ENCODE measurements at regions not wholly inside any gene's neighbourhood (a gene's known extent, or its start where the extent isn't known, plus 50 kb on each side); places are given as distances from the start of the nearest gene placed in this dataset.

GRCh38 chr5:61613679-61614078 is 281.6 kb downstream of the ZSWIM6 start:
- Histone ChIP-seq H3K4me3 (ENCODE audit: low read length) (no peak overlapping the region), H3K9ac (ENCODE audit: low read length) (no peak overlapping the region), H3K27me3 (ENCODE audit: control insufficient read depth, insufficient read depth, low read length) (no peaks in the 10 kb centered on the region), H3K27ac (ENCODE audit: low read length) (no peak overlapping the region), H3K4me1 (ENCODE audit: control insufficient read depth, low read depth, low read length) (peaks cover 10% of the 10 kb centered on the region), H3K36me3 (ENCODE audit: control insufficient read depth, low read depth, low read length) (no peaks in the 10 kb centered on the region), H3K9me3 (ENCODE audit: control insufficient read depth, low read depth, low read length) (no peaks in the 10 kb centered on the region)

- H3K4me3 ChIP-seq (ENCODE audit: low read length), result no peak overlapping the region
- no peaks in the 10 kb centered on the region for H3K9me3 ChIP-seq (ENCODE audit: control insufficient read depth, low read depth, low read length)
- no peaks in the 10 kb centered on the region for H3K36me3 ChIP-seq (ENCODE audit: control insufficient read depth, low read depth, low read length)
- H3K9ac ChIP-seq (ENCODE audit: low read length), result no peak overlapping the region
- no peak overlapping the region for H3K27ac ChIP-seq (ENCODE audit: low read length)
- no peaks in the 10 kb centered on the region for H3K27me3 ChIP-seq (ENCODE audit: control insufficient read depth, insufficient read depth, low read length)
- peaks cover 10% of the 10 kb centered on the region for H3K4me1 ChIP-seq (ENCODE audit: control insufficient read depth, low read depth, low read length)
These were observed 282.5 kb downstream of the ZSWIM6 start for GRCh38 chr5:61614606-61615005.

- Histone ChIP-seq H3K4me1 (ENCODE audit: control insufficient read depth, low read depth, low read length) (peaks cover 4% of the 10 kb centered on the region), H3K27me3 (ENCODE audit: control insufficient read depth, insufficient read depth, low read length) (no peaks in the 10 kb centered on the region), H3K36me3 (ENCODE audit: control insufficient read depth, low read depth, low read length) (no peaks in the 10 kb centered on the region), H3K9ac (ENCODE audit: low read length) (no peak overlapping the region), H3K9me3 (ENCODE audit: control insufficient read depth, low read depth, low read length) (no peaks in the 10 kb centered on the region), H3K4me3 (ENCODE audit: low read length) (no peak overlapping the region), H3K27ac (ENCODE audit: low read length) (no peak overlapping the region)
These were observed 285.0 kb downstream of the ZSWIM6 start for GRCh38 chr5:61617039-61617438.

- H3K9ac ChIP-seq (ENCODE audit: low read length), result no peak overlapping the region
- no peak overlapping the region for H3K4me3 ChIP-seq (ENCODE audit: low read length)
- H3K36me3 ChIP-seq (ENCODE audit: control insufficient read depth, low read depth, low read length), result no peaks in the 10 kb centered on the region
- no peaks in the 10 kb centered on the region for H3K27me3 ChIP-seq (ENCODE audit: control insufficient read depth, insufficient read depth, low read length)
- H3K4me1 ChIP-seq (ENCODE audit: control insufficient read depth, low read depth, low read length), result no peaks in the 10 kb centered on the region
- H3K9me3 ChIP-seq (ENCODE audit: control insufficient read depth, low read depth, low read length), result no peaks in the 10 kb centered on the region
- no peak overlapping the region for H3K27ac ChIP-seq (ENCODE audit: low read length)
These were observed 286.0 kb downstream of the ZSWIM6 start for GRCh38 chr5:61617995-61618525.

- Histone ChIP-seq H3K4me1 (ENCODE audit: control insufficient read depth, low read depth, low read length) (no peaks in the 10 kb centered on the region), H3K4me3 (ENCODE audit: low read length) (no peak overlapping the region), H3K27me3 (ENCODE audit: control insufficient read depth, insufficient read depth, low read length) (no peaks in the 10 kb centered on the region), H3K27ac (ENCODE audit: low read length) (no peak overlapping the region), H3K9me3 (ENCODE audit: control insufficient read depth, low read depth, low read length) (no peaks in the 10 kb centered on the region), H3K9ac (ENCODE audit: low read length) (no peak overlapping the region), H3K36me3 (ENCODE audit: control insufficient read depth, low read depth, low read length) (no peaks in the 10 kb centered on the region)
These were observed 286.5 kb downstream of the ZSWIM6 start for GRCh38 chr5:61618577-61618976.

- Histone ChIP-seq H3K36me3 (ENCODE audit: control insufficient read depth, low read depth, low read length) (no peaks in the 10 kb centered on the region), H3K9me3 (ENCODE audit: control insufficient read depth, low read depth, low read length) (no peaks in the 10 kb centered on the region), H3K27me3 (ENCODE audit: control insufficient read depth, insufficient read depth, low read length) (no peaks in the 10 kb centered on the region), H3K9ac (ENCODE audit: low read length) (no peak overlapping the region), H3K4me3 (ENCODE audit: low read length) (no peak overlapping the region), H3K4me1 (ENCODE audit: control insufficient read depth, low read depth, low read length) (no peaks in the 10 kb centered on the region), H3K27ac (ENCODE audit: low read length) (no peak overlapping the region)
These were observed 287.2 kb downstream of the ZSWIM6 start for GRCh38 chr5:61619289-61619688.

- H3K27me3 ChIP-seq (ENCODE audit: control insufficient read depth, insufficient read depth, low read length), result no peaks in the 10 kb centered on the region
- H3K27ac ChIP-seq (ENCODE audit: low read length), result no peak overlapping the region
- no peak overlapping the region for H3K9ac ChIP-seq (ENCODE audit: low read length)
- H3K4me3 ChIP-seq (ENCODE audit: low read length), result no peak overlapping the region
- no peaks in the 10 kb centered on the region for H3K36me3 ChIP-seq (ENCODE audit: control insufficient read depth, low read depth, low read length)
- no peaks in the 10 kb centered on the region for H3K9me3 ChIP-seq (ENCODE audit: control insufficient read depth, low read depth, low read length)
- peaks cover 4% of the 10 kb centered on the region for H3K4me1 ChIP-seq (ENCODE audit: control insufficient read depth, low read depth, low read length)
These were observed 287.9 kb downstream of the ZSWIM6 start for GRCh38 chr5:61619777-61620518.

GRCh38 chr5:61620699-61621182 is 288.7 kb downstream of the ZSWIM6 start:
- Histone ChIP-seq H3K27ac (ENCODE audit: low read length) (no peak overlapping the region), H3K27me3 (ENCODE audit: control insufficient read depth, insufficient read depth, low read length) (no peaks in the 10 kb centered on the region), H3K9ac (ENCODE audit: low read length) (no peak overlapping the region), H3K36me3 (ENCODE audit: control insufficient read depth, low read depth, low read length) (no peaks in the 10 kb centered on the region), H3K4me3 (ENCODE audit: low read length) (no peak overlapping the region), H3K4me1 (ENCODE audit: control insufficient read depth, low read depth, low read length) (peaks cover 9% of the 10 kb centered on the region), H3K9me3 (ENCODE audit: control insufficient read depth, low read depth, low read length) (no peaks in the 10 kb centered on the region)

GRCh38 chr5:61621202-61621650 is 289.2 kb downstream of the ZSWIM6 start:
- H3K4me1 ChIP-seq (ENCODE audit: control insufficient read depth, low read depth, low read length), result peaks cover 9% of the 10 kb centered on the region
- no peak overlapping the region for H3K4me3 ChIP-seq (ENCODE audit: low read length)
- no peaks in the 10 kb centered on the region for H3K36me3 ChIP-seq (ENCODE audit: control insufficient read depth, low read depth, low read length)
- no peaks in the 10 kb centered on the region for H3K27me3 ChIP-seq (ENCODE audit: control insufficient read depth, insufficient read depth, low read length)
- H3K27ac ChIP-seq (ENCODE audit: low read length), result no peak overlapping the region
- H3K9me3 ChIP-seq (ENCODE audit: control insufficient read depth, low read depth, low read length), result no peaks in the 10 kb centered on the region
- H3K9ac ChIP-seq (ENCODE audit: low read length), result no peak overlapping the region

- Histone ChIP-seq H3K4me3 (ENCODE audit: low read length) (no peak overlapping the region), H3K4me1 (ENCODE audit: control insufficient read depth, low read depth, low read length) (peaks cover 9% of the 10 kb centered on the region), H3K27ac (ENCODE audit: low read length) (no peak overlapping the region), H3K9ac (ENCODE audit: low read length) (no peak overlapping the region), H3K27me3 (ENCODE audit: control insufficient read depth, insufficient read depth, low read length) (no peaks in the 10 kb centered on the region), H3K36me3 (ENCODE audit: control insufficient read depth, low read depth, low read length) (no peaks in the 10 kb centered on the region), H3K9me3 (ENCODE audit: control insufficient read depth, low read depth, low read length) (no peaks in the 10 kb centered on the region)
These were observed 290.1 kb downstream of the ZSWIM6 start for GRCh38 chr5:61622156-61622555.

- no peak overlapping the region for H3K9ac ChIP-seq (ENCODE audit: low read length)
- H3K9me3 ChIP-seq (ENCODE audit: control insufficient read depth, low read depth, low read length), result no peaks in the 10 kb centered on the region
- no peaks in the 10 kb centered on the region for H3K36me3 ChIP-seq (ENCODE audit: control insufficient read depth, low read depth, low read length)
- H3K4me1 ChIP-seq (ENCODE audit: control insufficient read depth, low read depth, low read length), result peaks cover 9% of the 10 kb centered on the region
- no peak overlapping the region for H3K27ac ChIP-seq (ENCODE audit: low read length)
- H3K4me3 ChIP-seq (ENCODE audit: low read length), result no peak overlapping the region
- H3K27me3 ChIP-seq (ENCODE audit: control insufficient read depth, insufficient read depth, low read length), result no peaks in the 10 kb centered on the region
These were observed 291.5 kb downstream of the ZSWIM6 start for GRCh38 chr5:61623401-61624069.
